ENCODE measurements at regions not wholly inside any gene's neighbourhood (a gene's known extent, or its start where the extent isn't known, plus 50 kb on each side); places are given as distances from the start of the nearest gene placed in this dataset.

GRCh38 chr1:238624776-238625175, 734.1 kb upstream of the ZP4 start:
- TF ChIP-seq EZH2 (IDR thresholded peaks at IDR 0.05; ENCODE audit: low read depth): no peak
- TF ChIP-seq, protein P1, sequence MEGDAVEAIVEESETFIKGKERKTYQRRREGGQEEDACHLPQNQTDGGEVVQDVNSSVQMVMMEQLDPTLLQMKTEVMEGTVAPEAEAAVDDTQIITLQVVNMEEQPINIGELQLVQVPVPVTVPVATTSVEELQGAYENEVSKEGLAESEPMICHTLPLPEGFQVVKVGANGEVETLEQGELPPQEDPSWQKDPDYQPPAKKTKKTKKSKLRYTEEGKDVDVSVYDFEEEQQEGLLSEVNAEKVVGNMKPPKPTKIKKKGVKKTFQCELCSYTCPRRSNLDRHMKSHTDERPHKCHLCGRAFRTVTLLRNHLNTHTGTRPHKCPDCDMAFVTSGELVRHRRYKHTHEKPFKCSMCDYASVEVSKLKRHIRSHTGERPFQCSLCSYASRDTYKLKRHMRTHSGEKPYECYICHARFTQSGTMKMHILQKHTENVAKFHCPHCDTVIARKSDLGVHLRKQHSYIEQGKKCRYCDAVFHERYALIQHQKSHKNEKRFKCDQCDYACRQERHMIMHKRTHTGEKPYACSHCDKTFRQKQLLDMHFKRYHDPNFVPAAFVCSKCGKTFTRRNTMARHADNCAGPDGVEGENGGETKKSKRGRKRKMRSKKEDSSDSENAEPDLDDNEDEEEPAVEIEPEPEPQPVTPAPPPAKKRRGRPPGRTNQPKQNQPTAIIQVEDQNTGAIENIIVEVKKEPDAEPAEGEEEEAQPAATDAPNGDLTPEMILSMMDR (conservative IDR thresholded peaks at IDR 0.05): no peak
